Esophagus squamous epithelium (tissue), 5 donors: ENCODE measurements at regions not wholly inside any gene's neighbourhood (a gene's known extent, or its start where the extent isn't known, plus 50 kb on each side); places are given as distances from the start of the nearest gene placed in this dataset.

Experiments
- DNase-seq: peaks from one replicate; lab custom pipeline; 2025; lab: John Stamatoyannopoulos, UW
- H3K27ac ChIP-seq, 4 donors: fragments of 200-600 bp; sonication (generic); one replicate each; pipeline ENCODE4 v1.5.1; 2016 to 2019; ENCODE audit warnings: mild to moderate bottlenecking in 1 of 4
- H3K27me3 ChIP-seq, 4 donors: fragments of 200-600 bp; sonication (generic); 1 replicate in 3 of 4; 2 replicates in 1 of 4; pipeline versions ENCODE4 v1.5.1 to v1.6.0; 2017 to 2021; ENCODE audit warnings: antibody characterized with exemption in 1 of 4
- H3K36me3 ChIP-seq, 3 donors: fragments of 200-600 bp; sonication (generic); one replicate each; pipeline ENCODE4 v1.5.1; 2016 to 2019
- H3K4me1 ChIP-seq, 3 donors: fragments of 200-600 bp; sonication (generic); one replicate each; pipeline ENCODE4 v1.5.1; 2017 to 2019
- H3K4me3 ChIP-seq, 4 donors: fragments of 200-600 bp; sonication (generic); 1 replicate in 3 of 4; 2 replicates in 1 of 4; pipeline ENCODE4 v1.5.1; 2016 to 2019; ENCODE audit warnings: mild to moderate bottlenecking in 2 of 4, moderate library complexity in 1 of 4
- H3K9me3 ChIP-seq, 3 donors: fragments of 200-600 bp; sonication (generic); one replicate each; pipeline ENCODE4 v1.5.1; 2016 to 2019
- CTCF ChIP-seq, 6 experiments: fragments of 450-650 bp in 4 of 6; fragments of 200-600 bp in 2 of 6; sonication (generic) in 2 of 6; IDR thresholded peaks; one replicate each; pipeline ENCODE4 v1.5.1; 2016 to 2019; ENCODE audit warnings: antibody characterized with exemption in 6 of 6, mild to moderate bottlenecking in 4 of 6, moderate library complexity in 4 of 6
- POLR2A ChIP-seq, 4 donors: fragments of 450-650 bp; IDR thresholded peaks; one replicate each; pipeline ENCODE4 v1.6.1; 2017; ENCODE audit warnings: antibody characterized with exemption in 4 of 4, mild to moderate bottlenecking in 4 of 4, moderate library complexity in 3 of 4
- WGBS, 2 donors: methylation state at CpG; one replicate each; pipeline ENCODE4 v1.1.5; 2018; 5-methylcytosine and 5-hydroxymethylcytosine counted together
- intact Hi-C: fragments of 100-400 bp; cut with DNase I; formaldehyde crosslinking; loops from one replicate; pipeline ENCODE4 v1.15.0; 2022
- donor health status: DM: yes; HTN: yes; CAD: no.

GRCh38 chr13:22240716-22241115 is 569.8 kb downstream of the FGF9 start:
- Histone ChIP-seq H3K27me3 (no peaks in the 10 kb centered on the region), H3K9me3 (no peaks in the 10 kb centered on the region), H3K27ac (no peak overlapping the region), H3K36me3 (no peaks in the 10 kb centered on the region), H3K4me1 (no peaks in the 10 kb centered on the region), H3K4me3 (no peak overlapping the region)
- DNase-seq: no peak
- WGBS, 2 donors: 45 to 52% methylated on average over 1 of the region's 1 CpG
- intact Hi-C loops: no loop called here
- TF ChIP-seq CTCF (IDR thresholded peaks at IDR 0.05): no peak

- no peaks in the 10 kb centered on the region for H3K4me1 ChIP-seq
- 58 to 65% methylated on average over 9 of the region's 9 CpGs for WGBS, 2 donors
- no peaks in the 10 kb centered on the region for H3K27me3 ChIP-seq
- intact Hi-C loops: no loop called here
- no peak for DNase-seq
- TF ChIP-seq POLR2A (IDR thresholded peaks at IDR 0.05): no peak
- TF ChIP-seq CTCF (IDR thresholded peaks at IDR 0.05): no peak
- H3K4me3 ChIP-seq: no peak overlapping the region
- H3K27ac ChIP-seq: no peak overlapping the region
- no peaks in the 10 kb centered on the region for H3K36me3 ChIP-seq
- H3K9me3 ChIP-seq: no peaks in the 10 kb centered on the region
These were observed 572.7 kb downstream of the FGF9 start for GRCh38 chr13:22243469-22244163.

- Histone ChIP-seq H3K4me1 (no peaks in the 10 kb centered on the region), H3K27ac (no peak overlapping the region), H3K4me3 (no peak overlapping the region), H3K27me3 (no peaks in the 10 kb centered on the region), H3K36me3 (no peaks in the 10 kb centered on the region), H3K9me3 (no peaks in the 10 kb centered on the region)
- TF ChIP-seq CTCF (IDR thresholded peaks at IDR 0.05): no peak
- no peak for TF ChIP-seq POLR2A (IDR thresholded peaks at IDR 0.05)
- intact Hi-C loops: no loop called here
- WGBS, 2 donors: 85 to 100% methylated on average over 3 to 9 of the region's 11 CpGs
- no peak for DNase-seq
These were observed 581.5 kb downstream of the FGF9 start for GRCh38 chr13:22252281-22252830.

- no peak for DNase-seq
- TF ChIP-seq CTCF (IDR thresholded peaks at IDR 0.05) (no peak), POLR2A (IDR thresholded peaks at IDR 0.05) (no peak)
- no peaks in the 10 kb centered on the region for H3K27me3 ChIP-seq
- H3K4me3 ChIP-seq: no peak overlapping the region
- intact Hi-C loops: no loop called here
- H3K27ac ChIP-seq: no peak overlapping the region
- H3K36me3 ChIP-seq: no peaks in the 10 kb centered on the region
- no peaks in the 10 kb centered on the region for H3K9me3 ChIP-seq
- no peaks in the 10 kb centered on the region for H3K4me1 ChIP-seq
- WGBS, 2 donors: 81 to 87% methylated on average over 4 of the region's 4 CpGs
These were observed 582.2 kb downstream of the FGF9 start for GRCh38 chr13:22253107-22253506.

GRCh38 chr13:22256111-22256639 is 585.3 kb downstream of the FGF9 start:
- no peaks in the 10 kb centered on the region for H3K27me3 ChIP-seq
- intact Hi-C loops: no loop called here
- TF ChIP-seq CTCF (IDR thresholded peaks at IDR 0.05) (peak in 1 of 6 experiments; percentile 12), POLR2A (IDR thresholded peaks at IDR 0.05) (no peak)
- DNase-seq: no peak
- no peak overlapping the region for H3K27ac ChIP-seq
- H3K4me1 ChIP-seq: no peaks in the 10 kb centered on the region
- no peaks in the 10 kb centered on the region for H3K36me3 ChIP-seq
- H3K4me3 ChIP-seq: no peak overlapping the region
- H3K9me3 ChIP-seq: no peaks in the 10 kb centered on the region
- 87 to 90% methylated on average over 2 of the region's 2 CpGs for WGBS, 2 donors
